ENCODE measurements at regions not wholly inside any gene's neighbourhood (a gene's known extent, or its start where the extent isn't known, plus 50 kb on each side); places are given as distances from the start of the nearest gene placed in this dataset.

GRCh38 chr3:162353414-162353813, 856.8 kb downstream of the OTOL1 start:
- DNase-seq (ENCODE audit: low read depth) = no peak
- TF ChIP-seq CTCF (IDR thresholded peaks at IDR 0.05; ENCODE audit: control insufficient read depth, extremely low read depth, insufficient read depth) = no peak
- H3K4me3 ChIP-seq (ENCODE audit: low read depth, low read length) = no peak overlapping the region

- H3K4me3 ChIP-seq (ENCODE audit: low read depth, low read length) = no peak overlapping the region
- no peak for DNase-seq (ENCODE audit: low read depth)
- no peak for TF ChIP-seq CTCF (IDR thresholded peaks at IDR 0.05; ENCODE audit: control insufficient read depth, extremely low read depth, insufficient read depth)
Measured at GRCh38 chr3:162354356-162354755, 857.7 kb downstream of the OTOL1 start.

- H3K4me3 ChIP-seq (ENCODE audit: low read depth, low read length) = no peak overlapping the region
- no peak for TF ChIP-seq CTCF (IDR thresholded peaks at IDR 0.05; ENCODE audit: control insufficient read depth, extremely low read depth, insufficient read depth)
- no peak for DNase-seq (ENCODE audit: low read depth)
Measured at GRCh38 chr3:162365066-162365719, 868.6 kb downstream of the OTOL1 start.

- H3K4me3 ChIP-seq (ENCODE audit: low read depth, low read length) = no peak overlapping the region
- no peak for DNase-seq (ENCODE audit: low read depth)
- TF ChIP-seq CTCF (IDR thresholded peaks at IDR 0.05; ENCODE audit: control insufficient read depth, extremely low read depth, insufficient read depth) = no peak
Measured at GRCh38 chr3:162366166-162366766, 869.7 kb downstream of the OTOL1 start.

GRCh38 chr3:162367429-162368260, 871.0 kb downstream of the OTOL1 start:
- TF ChIP-seq CTCF (IDR thresholded peaks at IDR 0.05; ENCODE audit: control insufficient read depth, extremely low read depth, insufficient read depth) = no peak
- H3K4me3 ChIP-seq (ENCODE audit: low read depth, low read length) = no peak overlapping the region
- DNase-seq (ENCODE audit: low read depth) = no peak

GRCh38 chr3:162368417-162368816, 871.8 kb downstream of the OTOL1 start:
- no peak overlapping the region for H3K4me3 ChIP-seq (ENCODE audit: low read depth, low read length)
- no peak for TF ChIP-seq CTCF (IDR thresholded peaks at IDR 0.05; ENCODE audit: control insufficient read depth, extremely low read depth, insufficient read depth)
- DNase-seq (ENCODE audit: low read depth) = no peak

All from LNCaP clone FGC (cell line).